ENCODE measurements at regions not wholly inside any gene's neighbourhood (a gene's known extent, or its start where the extent isn't known, plus 50 kb on each side); places are given as distances from the start of the nearest gene placed in this dataset.

GRCh38 chr11:10941414-10941813, 83.6 kb upstream of the ZBED5 start (continued):
- TF ChIP-seq, protein P1, sequence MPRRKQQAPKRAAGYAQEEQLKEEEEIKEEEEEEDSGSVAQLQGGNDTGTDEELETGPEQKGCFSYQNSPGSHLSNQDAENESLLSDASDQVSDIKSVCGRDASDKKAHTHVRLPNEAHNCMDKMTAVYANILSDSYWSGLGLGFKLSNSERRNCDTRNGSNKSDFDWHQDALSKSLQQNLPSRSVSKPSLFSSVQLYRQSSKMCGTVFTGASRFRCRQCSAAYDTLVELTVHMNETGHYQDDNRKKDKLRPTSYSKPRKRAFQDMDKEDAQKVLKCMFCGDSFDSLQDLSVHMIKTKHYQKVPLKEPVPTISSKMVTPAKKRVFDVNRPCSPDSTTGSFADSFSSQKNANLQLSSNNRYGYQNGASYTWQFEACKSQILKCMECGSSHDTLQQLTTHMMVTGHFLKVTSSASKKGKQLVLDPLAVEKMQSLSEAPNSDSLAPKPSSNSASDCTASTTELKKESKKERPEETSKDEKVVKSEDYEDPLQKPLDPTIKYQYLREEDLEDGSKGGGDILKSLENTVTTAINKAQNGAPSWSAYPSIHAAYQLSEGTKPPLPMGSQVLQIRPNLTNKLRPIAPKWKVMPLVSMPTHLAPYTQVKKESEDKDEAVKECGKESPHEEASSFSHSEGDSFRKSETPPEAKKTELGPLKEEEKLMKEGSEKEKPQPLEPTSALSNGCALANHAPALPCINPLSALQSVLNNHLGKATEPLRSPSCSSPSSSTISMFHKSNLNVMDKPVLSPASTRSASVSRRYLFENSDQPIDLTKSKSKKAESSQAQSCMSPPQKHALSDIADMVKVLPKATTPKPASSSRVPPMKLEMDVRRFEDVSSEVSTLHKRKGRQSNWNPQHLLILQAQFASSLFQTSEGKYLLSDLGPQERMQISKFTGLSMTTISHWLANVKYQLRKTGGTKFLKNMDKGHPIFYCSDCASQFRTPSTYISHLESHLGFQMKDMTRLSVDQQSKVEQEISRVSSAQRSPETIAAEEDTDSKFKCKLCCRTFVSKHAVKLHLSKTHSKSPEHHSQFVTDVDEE (CRISPR knock-in tag; IDR thresholded peaks at IDR 0.05) = no peak
- TF ChIP-seq RARB (CRISPR knock-in tag; IDR thresholded peaks at IDR 0.05) (no peak), TOX (CRISPR knock-in tag; IDR thresholded peaks at IDR 0.05; ENCODE audit: borderline replicate concordance) (no peak), ZC3H10 (CRISPR knock-in tag; IDR thresholded peaks at IDR 0.05) (no peak), PPARA (CRISPR knock-in tag; IDR thresholded peaks at IDR 0.05; ENCODE audit: borderline replicate concordance) (no peak), OSR1 (CRISPR knock-in tag; IDR thresholded peaks at IDR 0.05) (no peak), GLIS3 (CRISPR knock-in tag; IDR thresholded peaks at IDR 0.05) (no peak), ZNF565 (CRISPR knock-in tag; conservative IDR thresholded peaks at IDR 0.05; ENCODE audit: low read depth) (no peak), ZFP30 (CRISPR knock-in tag; IDR thresholded peaks at IDR 0.05) (no peak)

DNA sequence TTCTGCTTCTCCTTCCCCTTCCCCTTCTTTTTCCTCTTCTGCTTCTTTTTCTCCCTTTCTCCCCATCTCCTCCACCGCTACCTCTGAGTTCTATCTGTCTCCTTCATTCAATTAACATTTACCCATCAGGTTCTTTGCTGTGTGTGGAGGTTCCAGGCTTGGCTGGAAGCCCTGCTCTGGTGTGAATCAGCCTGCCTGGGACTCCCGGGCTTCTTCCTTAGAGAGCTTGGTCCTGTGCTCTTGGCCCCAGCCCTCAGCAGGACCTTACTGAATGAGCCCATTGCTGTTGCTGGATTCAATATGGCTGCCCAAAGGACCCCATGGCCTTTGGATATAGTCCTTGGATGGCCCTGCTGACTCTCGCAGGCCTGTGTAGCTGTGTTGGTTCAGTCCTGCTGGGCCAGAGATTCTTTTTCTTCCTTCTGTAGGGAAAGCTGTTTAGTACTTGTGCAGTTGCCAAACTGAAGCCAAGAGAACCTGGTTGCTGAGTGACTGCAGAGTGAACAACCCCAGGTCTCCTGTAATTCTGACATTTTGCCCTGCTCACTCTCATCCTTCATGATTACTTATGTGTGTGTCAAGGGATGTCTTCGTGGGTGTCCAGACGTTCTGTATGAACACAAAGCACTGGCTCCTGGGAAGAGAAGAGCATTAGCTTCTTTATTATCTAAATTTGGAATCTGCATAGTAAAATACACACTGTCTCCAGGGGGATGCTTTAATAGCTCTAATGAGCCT, 81.0 kb upstream of the ZBED5 start:
- ATAC-seq = no peak
- TF ChIP-seq ZFP30 (CRISPR knock-in tag; IDR thresholded peaks at IDR 0.05) (no peak), ZC3H10 (CRISPR knock-in tag; IDR thresholded peaks at IDR 0.05) (no peak), BACH2 (CRISPR knock-in tag; IDR thresholded peaks at IDR 0.05; ENCODE audit: borderline replicate concordance) (no peak), POU6F1 (CRISPR knock-in tag; IDR thresholded peaks at IDR 0.05; ENCODE audit: borderline replicate concordance, low read depth) (no peak), ARNTL (CRISPR knock-in tag; IDR thresholded peaks at IDR 0.05; ENCODE audit: borderline replicate concordance, low read depth) (no peak), RARB (CRISPR knock-in tag; IDR thresholded peaks at IDR 0.05) (no peak), GLIS3 (CRISPR knock-in tag; IDR thresholded peaks at IDR 0.05) (no peak), ZNF565 (CRISPR knock-in tag; conservative IDR thresholded peaks at IDR 0.05; ENCODE audit: low read depth) (no peak)
- TF ChIP-seq, protein P2, sequence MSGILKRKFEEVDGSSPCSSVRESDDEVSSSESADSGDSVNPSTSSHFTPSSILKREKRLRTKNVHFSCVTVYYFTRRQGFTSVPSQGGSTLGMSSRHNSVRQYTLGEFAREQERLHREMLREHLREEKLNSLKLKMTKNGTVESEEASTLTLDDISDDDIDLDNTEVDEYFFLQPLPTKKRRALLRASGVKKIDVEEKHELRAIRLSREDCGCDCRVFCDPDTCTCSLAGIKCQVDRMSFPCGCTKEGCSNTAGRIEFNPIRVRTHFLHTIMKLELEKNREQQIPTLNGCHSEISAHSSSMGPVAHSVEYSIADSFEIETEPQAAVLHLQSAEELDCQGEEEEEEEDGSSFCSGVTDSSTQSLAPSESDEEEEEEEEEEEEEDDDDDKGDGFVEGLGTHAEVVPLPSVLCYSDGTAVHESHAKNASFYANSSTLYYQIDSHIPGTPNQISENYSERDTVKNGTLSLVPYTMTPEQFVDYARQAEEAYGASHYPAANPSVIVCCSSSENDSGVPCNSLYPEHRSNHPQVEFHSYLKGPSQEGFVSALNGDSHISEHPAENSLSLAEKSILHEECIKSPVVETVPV (CRISPR knock-in tag; IDR thresholded peaks at IDR 0.05) = no peak
- TF ChIP-seq, protein P1 (CRISPR knock-in tag; IDR thresholded peaks at IDR 0.05) = no peak
- TF ChIP-seq, protein P3, sequence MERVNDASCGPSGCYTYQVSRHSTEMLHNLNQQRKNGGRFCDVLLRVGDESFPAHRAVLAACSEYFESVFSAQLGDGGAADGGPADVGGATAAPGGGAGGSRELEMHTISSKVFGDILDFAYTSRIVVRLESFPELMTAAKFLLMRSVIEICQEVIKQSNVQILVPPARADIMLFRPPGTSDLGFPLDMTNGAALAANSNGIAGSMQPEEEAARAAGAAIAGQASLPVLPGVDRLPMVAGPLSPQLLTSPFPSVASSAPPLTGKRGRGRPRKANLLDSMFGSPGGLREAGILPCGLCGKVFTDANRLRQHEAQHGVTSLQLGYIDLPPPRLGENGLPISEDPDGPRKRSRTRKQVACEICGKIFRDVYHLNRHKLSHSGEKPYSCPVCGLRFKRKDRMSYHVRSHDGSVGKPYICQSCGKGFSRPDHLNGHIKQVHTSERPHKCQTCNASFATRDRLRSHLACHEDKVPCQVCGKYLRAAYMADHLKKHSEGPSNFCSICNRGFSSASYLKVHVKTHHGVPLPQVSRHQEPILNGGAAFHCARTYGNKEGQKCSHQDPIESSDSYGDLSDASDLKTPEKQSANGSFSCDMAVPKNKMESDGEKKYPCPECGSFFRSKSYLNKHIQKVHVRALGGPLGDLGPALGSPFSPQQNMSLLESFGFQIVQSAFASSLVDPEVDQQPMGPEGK (CRISPR knock-in tag; IDR thresholded peaks at IDR 0.05; ENCODE audit: borderline replicate concordance) = no peak

- no peak for ATAC-seq
- no peak for TF ChIP-seq ZNF565 (CRISPR knock-in tag; conservative IDR thresholded peaks at IDR 0.05; ENCODE audit: low read depth)
- TF ChIP-seq BACH2 (CRISPR knock-in tag; IDR thresholded peaks at IDR 0.05; ENCODE audit: borderline replicate concordance) = no peak
- no peak for TF ChIP-seq POU6F1 (CRISPR knock-in tag; IDR thresholded peaks at IDR 0.05; ENCODE audit: borderline replicate concordance, low read depth)
- no peak for TF ChIP-seq OSR1 (CRISPR knock-in tag; IDR thresholded peaks at IDR 0.05)
- no peak for TF ChIP-seq ARNTL (CRISPR knock-in tag; IDR thresholded peaks at IDR 0.05; ENCODE audit: borderline replicate concordance, low read depth)
- TF ChIP-seq ESRRG (CRISPR knock-in tag; IDR thresholded peaks at IDR 0.05) = no peak
- TF ChIP-seq RARB (CRISPR knock-in tag; IDR thresholded peaks at IDR 0.05) = no peak
- TF ChIP-seq TOX (CRISPR knock-in tag; IDR thresholded peaks at IDR 0.05; ENCODE audit: borderline replicate concordance) = no peak
- no peak for TF ChIP-seq CREB5 (CRISPR knock-in tag; IDR thresholded peaks at IDR 0.05; ENCODE audit: low read depth)
- no peak for TF ChIP-seq ISL1 (CRISPR knock-in tag; IDR thresholded peaks at IDR 0.05)
- TF ChIP-seq, protein P1 (CRISPR knock-in tag; IDR thresholded peaks at IDR 0.05) = no peak
Observed at GRCh38 chr11:10938231-10938630, 80.4 kb upstream of the ZBED5 start.

All from SK-N-SH treated with all-trans-retinoic acid at 6 μM for 48 hours (cell line).